ENCODE measurements at regions not wholly inside any gene's neighbourhood (a gene's known extent, or its start where the extent isn't known, plus 50 kb on each side); places are given as distances from the start of the nearest gene placed in this dataset.

DNA sequence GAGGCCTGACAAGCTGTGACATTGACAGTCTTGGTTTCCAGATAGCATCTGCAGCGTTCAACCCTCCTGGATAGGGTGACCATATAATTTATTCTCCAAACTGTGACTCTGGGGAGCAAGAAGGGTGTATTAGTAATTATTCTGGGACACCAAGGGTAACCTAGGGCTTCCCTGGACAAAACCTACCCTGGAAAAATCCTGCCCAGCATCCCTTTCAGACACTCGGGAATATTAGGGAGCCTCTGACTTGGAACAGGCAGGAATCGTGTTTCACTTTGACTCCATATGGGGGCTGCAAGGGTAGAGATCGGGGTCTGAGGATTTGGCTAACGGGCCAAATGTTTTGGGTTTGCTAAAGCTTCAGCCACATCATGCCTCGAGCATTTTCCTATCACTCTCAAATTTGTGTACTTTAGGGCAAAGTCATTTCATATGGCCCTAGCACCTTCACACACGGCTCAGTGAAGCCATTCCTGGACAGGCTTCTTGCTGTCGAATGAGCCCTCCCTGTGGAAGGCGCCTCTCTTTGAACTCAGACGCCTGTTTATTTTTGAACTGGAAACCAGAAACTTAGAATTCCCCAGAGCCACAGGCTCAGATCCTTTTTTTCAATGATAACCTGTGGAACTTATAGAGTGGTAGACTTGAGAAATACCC lies 129.9 kb downstream of the DDX1 start:
- H3K4me1 ChIP-seq = no peaks in the 10 kb centered on the region
- no peak for DNase-seq
- 70 to 73% methylated on average over 10 of the region's 10 CpGs for WGBS, 2 donors
- intact Hi-C loops (cut with DNase I) = no loop called here
- no peak for TF ChIP-seq POLR2A (IDR thresholded peaks at IDR 0.05)
- no peak for TF ChIP-seq CTCF (IDR thresholded peaks at IDR 0.05)
- H3K27ac ChIP-seq = no peak overlapping the region
- no peaks in the 10 kb centered on the region for H3K27me3 ChIP-seq
- no peaks in the 10 kb centered on the region for H3K9me3 ChIP-seq
- H3K4me3 ChIP-seq (replicated peaks in 1 of 3) = no peak overlapping the region
- H3K36me3 ChIP-seq = no peaks in the 10 kb centered on the region

GRCh38 chr2:15722980-15723379 lies 131.3 kb downstream of the DDX1 start:
- intact Hi-C loops (cut with DNase I) = no loop called here

GRCh38 chr2:15724235-15724634 lies 132.6 kb downstream of the DDX1 start:
- DNase-seq = no peak
- intact Hi-C loops (cut with DNase I) = no loop called here
- WGBS, 2 donors = 89 to 92% methylated on average over 6 of the region's 6 CpGs
- no peaks in the 10 kb centered on the region for H3K27me3 ChIP-seq
- H3K27ac ChIP-seq = no peak overlapping the region
- no peaks in the 10 kb centered on the region for H3K36me3 ChIP-seq
- TF ChIP-seq POLR2A (IDR thresholded peaks at IDR 0.05) (no peak), CTCF (IDR thresholded peaks at IDR 0.05) (no peak)
- H3K4me1 ChIP-seq = no peaks in the 10 kb centered on the region
- no peaks in the 10 kb centered on the region for H3K9me3 ChIP-seq
- H3K4me3 ChIP-seq (replicated peaks in 1 of 3) = no peak overlapping the region

More at GRCh38 chr2:15722980-15723379, 131.3 kb downstream of the DDX1 start:
- Histone ChIP-seq H3K27ac (no peak overlapping the region), H3K9me3 (no peaks in the 10 kb centered on the region), H3K4me3 (replicated peaks in 1 of 3) (no peak overlapping the region), H3K36me3 (no peaks in the 10 kb centered on the region), H3K27me3 (no peaks in the 10 kb centered on the region), H3K4me1 (no peaks in the 10 kb centered on the region)
- TF ChIP-seq CTCF (IDR thresholded peaks at IDR 0.05) (no peak), POLR2A (IDR thresholded peaks at IDR 0.05) (no peak)
- DNase-seq = no peak
- 91 to 98% methylated on average over 3 of the region's 3 CpGs for WGBS, 2 donors

DNA sequence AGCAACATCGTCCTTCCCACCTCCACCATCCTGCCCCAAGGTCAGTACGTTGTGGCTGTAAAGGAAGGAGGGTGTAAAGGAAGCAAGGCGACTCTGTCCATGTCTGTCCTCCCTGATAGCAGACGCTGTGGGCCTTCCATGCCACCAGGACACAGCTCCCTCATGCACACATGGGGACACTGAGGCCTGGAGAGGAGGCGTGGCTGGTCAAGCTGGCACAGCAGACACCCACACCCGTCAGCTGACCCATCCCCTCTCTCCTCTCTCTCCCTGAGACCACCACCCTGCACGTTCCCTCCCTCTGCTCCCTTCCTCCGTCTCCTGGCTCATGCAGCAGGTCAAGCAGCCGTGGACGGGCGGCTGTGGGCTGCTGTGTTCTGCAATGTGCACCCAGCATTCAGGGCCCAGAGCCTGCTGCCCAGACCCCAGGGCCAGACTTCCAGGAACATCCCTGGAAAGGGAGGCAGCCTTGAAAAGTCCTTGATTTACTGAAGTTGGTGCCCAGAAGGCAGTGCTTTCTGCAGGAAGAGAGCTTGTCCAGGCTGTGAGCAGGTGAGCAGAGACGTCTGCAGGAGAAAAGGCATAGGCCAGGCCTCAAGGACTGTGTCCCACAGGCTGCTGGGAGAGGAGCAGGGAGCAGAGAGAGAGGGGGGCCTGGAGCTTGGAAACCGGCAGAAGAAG lies 133.6 kb downstream of the DDX1 start:
- WGBS, 2 donors = 87 to 91% methylated on average over 13 of the region's 13 CpGs
- intact Hi-C loops (cut with DNase I) = no loop called here
- H3K27ac ChIP-seq = no peak overlapping the region
- H3K36me3 ChIP-seq = no peaks in the 10 kb centered on the region
- no peaks in the 10 kb centered on the region for H3K27me3 ChIP-seq
- H3K4me3 ChIP-seq (replicated peaks in 1 of 3) = no peak overlapping the region
- TF ChIP-seq POLR2A (IDR thresholded peaks at IDR 0.05) = no peak
- no peak for TF ChIP-seq CTCF (IDR thresholded peaks at IDR 0.05)
- DNase-seq = no peak
- H3K9me3 ChIP-seq = no peaks in the 10 kb centered on the region
- peaks cover under 1 to 5% of the 10 kb centered on the region in 2 donors for H3K4me1 ChIP-seq

DNA sequence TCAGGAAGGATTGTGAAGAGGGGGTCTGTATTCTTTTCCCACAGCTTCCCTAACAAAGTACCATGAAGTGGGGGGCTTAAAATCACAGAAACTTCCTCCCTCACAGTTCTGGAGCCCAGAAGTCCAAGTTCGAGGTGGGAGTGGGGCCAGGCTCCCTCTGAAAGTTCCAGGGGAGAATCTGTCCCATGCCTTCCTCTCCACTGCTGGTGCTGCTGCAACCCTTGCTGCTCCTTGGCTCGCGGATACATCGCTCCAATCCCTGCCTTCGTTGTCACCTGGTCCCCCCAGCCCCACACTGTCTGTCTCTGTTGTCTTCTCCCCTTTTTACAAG lies 134.1 kb downstream of the DDX1 start:
- DNase-seq = no peak
- H3K27ac ChIP-seq = no peak overlapping the region
- peaks cover 6 to 11% of the 10 kb centered on the region in 2 donors for H3K4me1 ChIP-seq
- no peaks in the 10 kb centered on the region for H3K27me3 ChIP-seq
- WGBS, 2 donors = 88 to 89% methylated on average over 5 of the region's 5 CpGs
- intact Hi-C loops (cut with DNase I) = no loop called here
- no peak overlapping the region for H3K4me3 ChIP-seq (replicated peaks in 1 of 3)
- H3K9me3 ChIP-seq = no peaks in the 10 kb centered on the region
- no peaks in the 10 kb centered on the region for H3K36me3 ChIP-seq
- TF ChIP-seq POLR2A (IDR thresholded peaks at IDR 0.05) (no peak), CTCF (IDR thresholded peaks at IDR 0.05) (no peak)

Data from thyroid gland (tissue), 4 donors.